GM23338 (cell line): ENCODE measurements at regions not wholly inside any gene's neighbourhood (a gene's known extent, or its start where the extent isn't known, plus 50 kb on each side); places are given as distances from the start of the nearest gene placed in this dataset.
A peak's percentile ranks its signal among the peaks of the same experiment; 100 is the strongest.

Source experiments
- ATAC-seq: fragments of 200-7000 bp; cut with Tn5 transposase; 3 replicates; pipeline ENCODE4 v1.9.1; 2020
- DNase-seq: peaks from one replicate; pipeline ENCODE4 v3.0.0-alpha.2; 2015; ENCODE audit warnings: low spot score
- H2AFZ ChIP-seq: fragments of 200-600 bp; sonication (generic); 2 replicates; pipeline ENCODE4 v1.8.0; 2016; ENCODE audit warnings: antibody characterized with exemption, mild to moderate bottlenecking, moderate library complexity
- H3F3A ChIP-seq: fragments of 200-600 bp; sonication (generic); replicated peaks from 2 replicates; pipeline ENCODE4 v1.8.0; 2017; ENCODE audit warnings: antibody characterized with exemption, mixed run types, low read depth
- H3K27ac ChIP-seq: fragments of 200-600 bp; sonication (generic); 2 replicates; pipeline ENCODE4 v1.6.1; 2016; ENCODE audit warnings: low read depth
- H3K27me3 ChIP-seq: fragments of 200-600 bp; sonication (generic); 2 replicates; pipeline ENCODE4 v1.8.0; 2016; ENCODE audit warnings: mild to moderate bottlenecking, mixed run types, moderate library complexity; ENCODE audit not compliant: insufficient read depth
- H3K36me3 ChIP-seq: fragments of 200-600 bp; sonication (generic); 2 replicates; pipeline ENCODE4 v1.8.0; 2016; ENCODE audit warnings: mild to moderate bottlenecking; ENCODE audit not compliant: insufficient read depth
- H3K4me1 ChIP-seq: fragments of 200-600 bp; sonication (generic); 2 replicates; pipeline ENCODE4 v1.8.0; 2016; ENCODE audit warnings: mild to moderate bottlenecking, moderate library complexity; ENCODE audit not compliant: insufficient read depth
- H3K4me2 ChIP-seq: fragments of 200-600 bp; sonication (generic); 2 replicates; pipeline ENCODE4 v1.7.1; 2017; ENCODE audit warnings: mixed run types
- H3K4me3 ChIP-seq: fragments of 200-600 bp; sonication (generic); 2 replicates; pipeline ENCODE4 v1.6.1; 2016; ENCODE audit warnings: mixed run types
- H3K79me2 ChIP-seq: fragments of 200-600 bp; sonication (generic); replicated peaks from 2 replicates; pipeline ENCODE4 v1.8.0; 2017; ENCODE audit warnings: mild to moderate bottlenecking; ENCODE audit not compliant: insufficient read depth
- H3K9me2 ChIP-seq: fragments of 200-600 bp; sonication (generic); 2 replicates; pipeline ENCODE4 v1.8.0; 2017; ENCODE audit not compliant: insufficient read depth
- H4K20me1 ChIP-seq: fragments of 200-600 bp; sonication (generic); replicated peaks from 2 replicates; pipeline ENCODE4 v1.8.0; 2017; ENCODE audit warnings: mild to moderate bottlenecking; ENCODE audit not compliant: insufficient read depth
- H3K27ac Mint-ChIP-seq: 2 replicates; pipeline ENCODE4 v1.8.0; 2020; ENCODE audit warnings: inconsistent platforms, mild to moderate bottlenecking, moderate library complexity, mixed read lengths
- H3K27me3 Mint-ChIP-seq: 3 replicates; pipeline ENCODE4 v1.8.0; 2022; ENCODE audit warnings: low read depth, mild to moderate bottlenecking, moderate library complexity, mixed read lengths, inconsistent platforms; ENCODE audit not compliant: insufficient read depth, poor library complexity
- H3K36me3 Mint-ChIP-seq: 3 replicates; pipeline ENCODE4 v1.8.0; 2021; ENCODE audit warnings: low read depth, mild to moderate bottlenecking, inconsistent platforms, moderate library complexity, mixed read lengths
- H3K4me1 Mint-ChIP-seq: 3 replicates; pipeline ENCODE4 v1.8.0; 2020; ENCODE audit warnings: mild to moderate bottlenecking, inconsistent platforms, mixed read lengths
- H3K4me3 Mint-ChIP-seq: 3 replicates; pipeline ENCODE4 v1.8.0; 2021; ENCODE audit warnings: moderate library complexity, mild to moderate bottlenecking, inconsistent platforms, mixed read lengths
- H3K9me3 Mint-ChIP-seq: 3 replicates; pipeline ENCODE4 v1.8.0; 2020; ENCODE audit warnings: moderate library complexity, mild to moderate bottlenecking, inconsistent platforms, mixed read lengths
- CTCF ChIP-seq, 2 experiments: fragments of 200-600 bp in 1 of 2; sonication (generic) in 1 of 2; conservative IDR thresholded peaks; 2 replicates each; pipeline versions ENCODE4 v1.5.1 to v1.6.1; 2016 to 2017; ENCODE audit warnings: antibody characterized with exemption in 2 of 2, low read depth in 2 of 2, mild to moderate bottlenecking in 2 of 2, moderate library complexity in 1 of 2
- ZNF114 ChIP-seq: fragments of 250-450 bp; sonication (Bioruptor Pico); IDR thresholded peaks from 2 replicates; pipeline ENCODE4 v1.5.0; 2020; ENCODE audit warnings: mild to moderate bottlenecking, moderate library complexity
- ZNF462 ChIP-seq: fragments of 250-450 bp; sonication (Bioruptor Pico); IDR thresholded peaks from 2 replicates; pipeline ENCODE4 v1.5.0; 2020; ENCODE audit warnings: mild to moderate bottlenecking, moderate library complexity

- TF ChIP-seq ZNF462 (CRISPR knock-in tag) = no peak
Observed at GRCh38 chr12:98280621-98281020, 234.8 kb upstream of the TMPO start (continued).

GRCh38 chr12:98291828-98292227 is 223.6 kb upstream of the TMPO start:
- Histone ChIP-seq H3K4me1 (0 out of 2 replicates have a peak, but pooled peaks cover 13% of the 10 kb centered on the region), H3K79me2 (no peaks in the 10 kb centered on the region), H3K36me3 (no peaks in the 10 kb centered on the region), H3K4me2 (no peak overlapping the region), H3K9me2 (no peaks in the 10 kb centered on the region), H3F3A (no peaks in the 10 kb centered on the region), H4K20me1 (no peaks in the 10 kb centered on the region; the same call in 1 of the 2 replicates), H2AFZ (no peak overlapping the region), H3K4me3 (no peak overlapping the region), H3K27ac (no peak overlapping the region), H3K27me3 (no peaks in the 10 kb centered on the region)
- ATAC-seq (peak; percentile 83), DNase-seq (peak; percentile 43)
- H3K27ac Mint-ChIP-seq = no peak overlapping the region
- TF ChIP-seq ZNF114 (CRISPR knock-in tag) (no peak), CTCF (conservative IDR thresholded peaks at IDR 0.05; ENCODE audit: low read depth in 2 of 2) (0 out of 4 replicates have a peak, but pooled peaks of 1 of the 2 experiments have one; percentile 18)
- no peaks in the 10 kb centered on the region for H3K9me3 Mint-ChIP-seq
- H3K4me1 Mint-ChIP-seq = peaks cover 26% of the 10 kb centered on the region
- no peak overlapping the region for H3K4me3 Mint-ChIP-seq
- H3K36me3 Mint-ChIP-seq = no peaks in the 10 kb centered on the region
- H3K27me3 Mint-ChIP-seq = peaks cover 2% of the 10 kb centered on the region
